Fibroblast of villous mesenchyme (primary cell): ENCODE measurements at regions not wholly inside any gene's neighbourhood (a gene's known extent, or its start where the extent isn't known, plus 50 kb on each side); places are given as distances from the start of the nearest gene placed in this dataset.

Experiments used
- DNase-seq: peaks from one replicate; pipeline ENCODE4 v3.0.0-alpha.2; 2010; ENCODE audit warnings: low read depth
- H3K4me3 ChIP-seq: 2 replicates; pipeline ENCODE4 v1.5.1; 2011; ENCODE audit warnings: low read depth, mild to moderate bottlenecking, low read length
- CTCF ChIP-seq: IDR thresholded peaks from 2 replicates; pipeline ENCODE4 v1.5.1; 2012; ENCODE audit warnings: low read depth, mild to moderate bottlenecking, low read length; ENCODE audit not compliant: insufficient read depth

GRCh38 chr13:70324519-70324918, 216.3 kb upstream of the KLHL1 start:
- no peak overlapping the region for H3K4me3 ChIP-seq
- no peak for TF ChIP-seq CTCF
- no peak for DNase-seq

GRCh38 chr13:70311191-70311590, 202.9 kb upstream of the KLHL1 start:
- no peak for DNase-seq
- no peak for TF ChIP-seq CTCF
- no peak overlapping the region for H3K4me3 ChIP-seq

GRCh38 chr13:70310396-70311119, 202.3 kb upstream of the KLHL1 start:
- TF ChIP-seq CTCF: no peak
- H3K4me3 ChIP-seq: no peak overlapping the region
- no peak for DNase-seq

- no peak for DNase-seq
- TF ChIP-seq CTCF: no peak
- H3K4me3 ChIP-seq: no peak overlapping the region
Measured at GRCh38 chr13:70297189-70297616, 189.0 kb upstream of the KLHL1 start.

- no peak for TF ChIP-seq CTCF
- no peak for DNase-seq
- no peak overlapping the region for H3K4me3 ChIP-seq
Measured at GRCh38 chr13:70284371-70284770, 176.1 kb upstream of the KLHL1 start.

GRCh38 chr13:70275841-70276240, 167.6 kb upstream of the KLHL1 start:
- DNase-seq: no peak
- no peak overlapping the region for H3K4me3 ChIP-seq
- TF ChIP-seq CTCF: no peak
